ENCODE measurements at regions not wholly inside any gene's neighbourhood (a gene's known extent, or its start where the extent isn't known, plus 50 kb on each side); places are given as distances from the start of the nearest gene placed in this dataset.

GRCh38 chr4:114728426-114728825, 129.8 kb downstream of the UGT8 start:
- H3K9ac ChIP-seq (replicated peaks in 1 of 4; ENCODE audit: extremely low read depth in 1 of 4, low read depth in 3 of 4, low read length in 3 of 4), result no peak overlapping the region
- 50% methylated on average over 2 of the region's 2 CpGs; no CpG with 5 or more reads in 1 of the 2 experiments for WGBS, 2 experiments (ENCODE audit: extremely low coverage in 1 of 2, insufficient coverage in 1 of 2, insufficient read length in 1 of 2, insufficient replicate concordance in 2 of 2, low coverage in 1 of 2, low lambda C conversion rate in 2 of 2, missing lambda C conversion rate in 1 of 2)
- no peaks in the 10 kb centered on the region for H4K20me1 ChIP-seq (replicated peaks in 1 of 2; ENCODE audit: control insufficient read depth in 1 of 2, insufficient read depth in 2 of 2, low read length in 2 of 2)
- no peak for DNase-seq (ENCODE audit: low read depth in 1 of 2, low spot score in 2 of 2)
- peaks cover 0 to 5% (median 3%) of the 10 kb centered on the region in 4 experiments; a peak in 3 of 7 replicates for H3K4me1 ChIP-seq (replicated peaks in 1 of 4; ENCODE audit: control insufficient read depth in 3 of 4, insufficient read depth in 4 of 4, low read length in 3 of 4)
- no peak overlapping the region for H3K4ac ChIP-seq (replicated peaks; ENCODE audit: insufficient read length, low read depth, low read length)
- H2AFZ ChIP-seq (ENCODE audit: low read length), result no peak overlapping the region
- H2BK12ac ChIP-seq (ENCODE audit: low read depth, low read length), result no peak overlapping the region
- no peak for FAIRE-seq
- no peak overlapping the region for H3K18ac ChIP-seq (ENCODE audit: extremely low read depth, low read length)
- no peaks in the 10 kb centered on the region for H3K79me1 ChIP-seq (ENCODE audit: low read depth, low read length)
- no peaks in the 10 kb centered on the region for H3K27me3 ChIP-seq (replicated peaks in 1 of 4; ENCODE audit: control insufficient read depth in 3 of 4, extremely low read depth in 1 of 4, insufficient read depth in 3 of 4, low read length in 3 of 4)
- H2BK20ac ChIP-seq (ENCODE audit: low read length), result no peak overlapping the region
- POLR2A ChIA-PET (ENCODE audit: partially characterized antibody), result no interaction called here
- no peak overlapping the region for H3K4me2 ChIP-seq (ENCODE audit: insufficient read depth in 1 of 2, low read depth in 2 of 2, low read length in 2 of 2)
- no peaks in the 10 kb centered on the region for H3K23me2 ChIP-seq (ENCODE audit: low read depth, low read length)
- no peak overlapping the region for H4K91ac ChIP-seq (replicated peaks; ENCODE audit: insufficient read length, low read length)
- CTCF ChIA-PET (ENCODE audit: partially characterized antibody), result interaction anchor here (0.8 to 1.1 kb wide), 2 partner anchors 10 to 360 kb away, joined by 3 to 4 read pairs; no protein-coding TSS in a partner anchor
- H2BK5ac ChIP-seq (ENCODE audit: low read depth, low read length), result no peak overlapping the region
- no peak overlapping the region for H3K56ac ChIP-seq (replicated peaks; ENCODE audit: insufficient read length, low read depth, low read length)
- H3K36me3 ChIP-seq (ENCODE audit: control insufficient read depth in 2 of 4, insufficient read depth in 4 of 4, low read length in 3 of 4), result no peaks in the 10 kb centered on the region
- no peak overlapping the region for H3K4me3 ChIP-seq (ENCODE audit: extremely low read depth in 1 of 4, insufficient read depth in 2 of 4, low read depth in 3 of 4, low read length in 4 of 4)
- H4K5ac ChIP-seq (ENCODE audit: insufficient read length, low read depth, low read length), result no peak overlapping the region
- no peak overlapping the region for H2BK15ac ChIP-seq (ENCODE audit: low read length)
- no peak overlapping the region for H2AK5ac ChIP-seq (ENCODE audit: low read depth, low read length)
- H3K9me3 ChIP-seq (ENCODE audit: insufficient read depth in 2 of 2, low read depth in 1 of 2, low read length in 1 of 2), result no peaks in the 10 kb centered on the region
- H4K8ac ChIP-seq (ENCODE audit: extremely low read depth, insufficient read depth, low read length), result no peak overlapping the region
- no peak overlapping the region for H3K23ac ChIP-seq (ENCODE audit: insufficient read length)
- H3K27ac ChIP-seq (ENCODE audit: low read depth, low read length), result no peak overlapping the region
- H3K14ac ChIP-seq (ENCODE audit: insufficient read length), result no peak overlapping the region
- no peaks in the 10 kb centered on the region for H3K79me2 ChIP-seq (ENCODE audit: control insufficient read depth in 1 of 2, insufficient read depth in 2 of 2, low read length in 2 of 2)
- no peak overlapping the region for H2BK120ac ChIP-seq (replicated peaks; ENCODE audit: low read depth, low read length)
- TF ChIP-seq CREB1 (IDR thresholded peaks at IDR 0.05) (no peak), SIRT6 (IDR thresholded peaks at IDR 0.05; ENCODE audit: low read length) (no peak), KDM5A (IDR thresholded peaks at IDR 0.05; ENCODE audit: low read length) (no peak), GABPA (IDR thresholded peaks at IDR 0.05; ENCODE audit: borderline replicate concordance, insufficient read depth, low read length) (no peak)
